Natural killer cell (primary cell): ENCODE measurements at regions not wholly inside any gene's neighbourhood (a gene's known extent, or its start where the extent isn't known, plus 50 kb on each side); places are given as distances from the start of the nearest gene placed in this dataset.

ENCODE experiments used
- ATAC-seq, 3 donors: fragments of 150-1000 bp in 2 of 3; fragments of 200-7000 bp in 1 of 3; cut with Tn5 transposase; 1 replicate in 1 of 3; 2 replicates in 2 of 3; pipeline ENCODE4 v1.10.0; 2021; ENCODE audit warnings: mild to moderate bottlenecking in 2 of 3, moderate library complexity in 2 of 3
- DNase-seq, 2 donors: peaks; one replicate each; pipeline versions ENCODE4 v3.0.0 to v3.0.0-alpha.2; 2013 to 2021; ENCODE audit warnings: mixed read lengths in 1 of 2
- H3K27ac ChIP-seq: one replicate; pipeline ENCODE4 v1.5.1; 2013; ENCODE audit warnings: mild to moderate bottlenecking, low read length
- H3K27me3 ChIP-seq: one replicate; pipeline ENCODE4 v1.6.1; 2013; ENCODE audit warnings: low read length; ENCODE audit not compliant: control insufficient read depth, insufficient read depth
- H3K36me3 ChIP-seq: one replicate; pipeline ENCODE4 v1.6.1; 2013; ENCODE audit warnings: low read length; ENCODE audit not compliant: control insufficient read depth, insufficient read depth
- H3K4me1 ChIP-seq: one replicate; pipeline ENCODE4 v1.6.1; 2013; ENCODE audit warnings: low read length; ENCODE audit not compliant: control insufficient read depth, insufficient read depth
- H3K4me3 ChIP-seq: one replicate; pipeline ENCODE4 v1.5.1; 2013; ENCODE audit warnings: low read length
- H3K9me3 ChIP-seq: one replicate; pipeline ENCODE4 v1.6.1; 2013; ENCODE audit warnings: low read length; ENCODE audit not compliant: control insufficient read depth, insufficient read depth
- H3K27ac Mint-ChIP-seq, 2 donors: one replicate each; pipeline ENCODE4 v1.8.0; 2022; ENCODE audit warnings: mild to moderate bottlenecking in 2 of 2, mixed read lengths in 2 of 2, moderate library complexity in 1 of 2
- H3K27me3 Mint-ChIP-seq, 2 donors: one replicate each; pipeline ENCODE4 v1.8.0; 2022; ENCODE audit warnings: low read depth in 2 of 2, mixed read lengths in 2 of 2
- H3K36me3 Mint-ChIP-seq: one replicate; pipeline ENCODE4 v1.8.0; 2022; ENCODE audit warnings: mixed read lengths
- H3K4me1 Mint-ChIP-seq, 2 donors: one replicate each; pipeline ENCODE4 v1.8.0; 2022; ENCODE audit warnings: mixed read lengths in 2 of 2
- H3K4me3 Mint-ChIP-seq: one replicate; pipeline ENCODE4 v1.8.0; 2022; ENCODE audit warnings: mild to moderate bottlenecking, moderate library complexity, mixed read lengths
- H3K9me3 Mint-ChIP-seq, 2 donors: one replicate each; pipeline ENCODE4 v1.8.0; 2022; ENCODE audit warnings: mixed read lengths in 2 of 2
- WGBS: methylation state at CpG from one replicate; pipeline ENCODE4 v1.1.7; 2013; ENCODE audit warnings: missing lambda C conversion rate; ENCODE audit not compliant: insufficient coverage; 5-methylcytosine and 5-hydroxymethylcytosine counted together
- intact Hi-C: fragments of 100-400 bp; cut with micrococcal nuclease; formaldehyde crosslinking; loops from one replicate; pipeline ENCODE4 v1.14.2; 2022
- TF ChIP-seq, protein P1 (sequence below): fragments of 200-600 bp; IDR thresholded peaks from one replicate; pipeline ENCODE4 v1.8.0; 2022; ENCODE audit warnings: antibody characterized with exemption

DNA sequence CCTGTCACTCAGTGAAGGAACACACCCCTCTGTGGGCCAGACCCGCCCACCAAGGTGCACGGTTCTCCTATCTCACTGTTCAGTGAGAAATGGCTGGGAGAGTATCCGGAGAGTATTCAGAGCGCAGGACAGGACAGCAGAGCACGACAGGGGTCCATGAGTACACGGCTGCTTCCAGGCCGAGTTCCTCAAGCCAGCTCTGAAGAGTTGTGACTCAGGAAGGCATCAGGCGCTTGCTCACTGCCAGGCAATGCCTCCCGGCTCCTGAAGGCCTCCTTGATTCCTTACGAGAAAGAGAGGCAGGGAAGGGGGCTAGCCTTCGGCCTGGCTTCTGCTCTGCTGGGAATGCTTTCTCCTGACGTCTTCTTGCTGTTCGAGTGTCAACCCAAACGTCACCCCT lies 132.1 kb upstream of the PPP1R26 start:
- no peak overlapping the region for H3K27ac Mint-ChIP-seq
- intact Hi-C loops = loop anchor here (10.0 kb wide), 1 partner anchor 253 kb away; no protein-coding TSS in a partner anchor
- WGBS = 77% methylated on average over 14 of the region's 14 CpGs

DNA sequence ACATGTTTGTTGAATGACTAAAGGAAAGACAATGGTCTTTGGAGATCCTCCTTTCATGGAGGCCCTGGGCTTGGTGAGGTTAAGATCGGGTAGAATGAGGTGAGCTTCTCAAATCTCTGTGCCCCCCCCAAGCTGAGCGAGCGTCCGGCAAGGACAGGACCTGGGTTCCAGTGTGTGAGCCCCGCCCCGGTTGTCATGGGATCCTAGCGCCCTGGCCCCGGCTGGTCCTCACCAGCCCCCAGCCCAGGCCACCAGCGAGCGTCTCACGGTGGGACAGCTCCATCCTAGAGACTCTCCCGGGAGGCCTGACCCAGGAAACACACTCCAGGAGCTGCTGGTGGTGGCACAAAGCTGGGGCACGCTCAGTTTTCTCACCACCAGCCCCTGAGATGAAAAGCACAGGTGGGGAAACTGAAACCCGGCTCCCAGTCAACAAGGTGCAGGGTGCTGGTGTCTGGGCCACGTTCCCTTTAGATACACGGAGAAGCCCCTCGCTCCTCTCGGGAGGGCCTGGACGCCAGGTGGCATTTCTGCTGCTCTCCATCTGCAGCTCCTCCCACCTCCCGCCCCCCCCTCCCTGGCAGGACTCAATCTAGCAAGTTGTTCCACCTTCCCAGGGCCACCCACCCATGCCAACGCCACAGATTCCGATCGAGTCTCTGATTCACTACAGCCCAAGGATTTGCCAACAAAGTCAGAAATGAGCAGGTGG lies 131.3 kb upstream of the PPP1R26 start:
- H3K27me3 Mint-ChIP-seq = peaks cover 0 to 8% of the 10 kb centered on the region in 2 donors

More for the DNA sequence above, 132.1 kb upstream of the PPP1R26 start:
- Histone ChIP-seq H3K36me3 (no peaks in the 10 kb centered on the region), H3K27ac (no peak overlapping the region), H3K4me3 (no peak overlapping the region), H3K27me3 (no peaks in the 10 kb centered on the region), H3K9me3 (no peaks in the 10 kb centered on the region), H3K4me1 (no peaks in the 10 kb centered on the region)
- DNase-seq (no peak), ATAC-seq (no peak)
- TF ChIP-seq, protein P1, sequence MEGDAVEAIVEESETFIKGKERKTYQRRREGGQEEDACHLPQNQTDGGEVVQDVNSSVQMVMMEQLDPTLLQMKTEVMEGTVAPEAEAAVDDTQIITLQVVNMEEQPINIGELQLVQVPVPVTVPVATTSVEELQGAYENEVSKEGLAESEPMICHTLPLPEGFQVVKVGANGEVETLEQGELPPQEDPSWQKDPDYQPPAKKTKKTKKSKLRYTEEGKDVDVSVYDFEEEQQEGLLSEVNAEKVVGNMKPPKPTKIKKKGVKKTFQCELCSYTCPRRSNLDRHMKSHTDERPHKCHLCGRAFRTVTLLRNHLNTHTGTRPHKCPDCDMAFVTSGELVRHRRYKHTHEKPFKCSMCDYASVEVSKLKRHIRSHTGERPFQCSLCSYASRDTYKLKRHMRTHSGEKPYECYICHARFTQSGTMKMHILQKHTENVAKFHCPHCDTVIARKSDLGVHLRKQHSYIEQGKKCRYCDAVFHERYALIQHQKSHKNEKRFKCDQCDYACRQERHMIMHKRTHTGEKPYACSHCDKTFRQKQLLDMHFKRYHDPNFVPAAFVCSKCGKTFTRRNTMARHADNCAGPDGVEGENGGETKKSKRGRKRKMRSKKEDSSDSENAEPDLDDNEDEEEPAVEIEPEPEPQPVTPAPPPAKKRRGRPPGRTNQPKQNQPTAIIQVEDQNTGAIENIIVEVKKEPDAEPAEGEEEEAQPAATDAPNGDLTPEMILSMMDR = no peak
- H3K4me3 Mint-ChIP-seq = no peak overlapping the region
- no peaks in the 10 kb centered on the region for H3K36me3 Mint-ChIP-seq
- H3K9me3 Mint-ChIP-seq = no peaks in the 10 kb centered on the region
- no peaks in the 10 kb centered on the region for H3K4me1 Mint-ChIP-seq
- peaks cover 0 to 8% of the 10 kb centered on the region in 2 donors for H3K27me3 Mint-ChIP-seq

DNA sequence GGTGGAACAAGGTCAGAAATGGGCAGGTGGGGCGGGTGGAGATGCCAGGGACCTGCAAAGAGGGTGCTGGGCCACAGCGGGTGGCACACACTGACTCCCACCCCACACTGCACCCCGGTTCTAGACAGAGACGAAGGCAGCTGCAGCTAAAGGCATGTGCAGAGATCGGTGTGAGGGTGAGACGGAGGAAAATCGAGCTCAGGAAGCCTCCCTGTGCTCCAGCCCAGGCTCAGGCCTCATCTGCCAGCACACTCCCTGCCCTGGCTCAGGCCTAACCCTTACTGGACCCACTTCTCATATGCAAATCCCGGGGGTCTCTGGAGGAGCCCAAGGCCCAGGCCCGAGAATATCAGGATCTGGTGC lies 130.8 kb upstream of the PPP1R26 start:
- Mint-ChIP-seq H3K4me3 (no peak overlapping the region), H3K36me3 (no peaks in the 10 kb centered on the region), H3K4me1 (no peaks in the 10 kb centered on the region), H3K27ac (no peak overlapping the region), H3K27me3 (peaks cover 0 to 8% of the 10 kb centered on the region in 2 donors), H3K9me3 (no peaks in the 10 kb centered on the region)
- TF ChIP-seq, protein P1 = no peak
- Histone ChIP-seq H3K36me3 (no peaks in the 10 kb centered on the region), H3K4me3 (no peak overlapping the region), H3K27me3 (no peaks in the 10 kb centered on the region), H3K4me1 (no peaks in the 10 kb centered on the region), H3K27ac (no peak overlapping the region), H3K9me3 (no peaks in the 10 kb centered on the region)
- intact Hi-C loops = loop anchor here (10.0 kb wide), 1 partner anchor 254 kb away; no protein-coding TSS in a partner anchor
- DNase-seq = no peak
- WGBS = 84% methylated on average over 9 of the region's 9 CpGs
- no peak for ATAC-seq

More for the DNA sequence above, 131.3 kb upstream of the PPP1R26 start:
- Mint-ChIP-seq H3K4me1 (no peaks in the 10 kb centered on the region), H3K27ac (no peak overlapping the region), H3K9me3 (no peaks in the 10 kb centered on the region), H3K36me3 (no peaks in the 10 kb centered on the region), H3K4me3 (no peak overlapping the region)
- Histone ChIP-seq H3K9me3 (no peaks in the 10 kb centered on the region), H3K4me1 (no peaks in the 10 kb centered on the region), H3K27ac (no peak overlapping the region), H3K36me3 (no peaks in the 10 kb centered on the region), H3K27me3 (no peaks in the 10 kb centered on the region), H3K4me3 (no peak overlapping the region)
- no peak for ATAC-seq
- intact Hi-C loops = loop anchor here (10.0 kb wide), 1 partner anchor 253 kb away; no protein-coding TSS in a partner anchor
- 83% methylated on average over 22 of the region's 23 CpGs for WGBS
- TF ChIP-seq, protein P1 = no peak
- no peak for DNase-seq
